ENCODE measurements at regions not wholly inside any gene's neighbourhood (a gene's known extent, or its start where the extent isn't known, plus 50 kb on each side); places are given as distances from the start of the nearest gene placed in this dataset.

- WGBS, 3 donors: 16 to 22% (median 20%) methylated on average over 10 of the region's 10 CpGs
These were observed 84.2 kb upstream of the LAPTM4A start for GRCh38 chr2:20135631-20136050.

GRCh38 chr2:20132990-20133535 is 81.6 kb upstream of the LAPTM4A start:
- no peak for ATAC-seq
- 55 to 66% (median 57%) methylated on average over 12 of the region's 12 CpGs for WGBS, 3 donors
- H3K4me3 ChIP-seq: no peak overlapping the region
- no peaks in the 10 kb centered on the region for H3K36me3 ChIP-seq (ENCODE audit: insufficient read depth in 1 of 2, low read depth in 1 of 2)
- DNase-seq: no peak
- TF ChIP-seq, protein P1, sequence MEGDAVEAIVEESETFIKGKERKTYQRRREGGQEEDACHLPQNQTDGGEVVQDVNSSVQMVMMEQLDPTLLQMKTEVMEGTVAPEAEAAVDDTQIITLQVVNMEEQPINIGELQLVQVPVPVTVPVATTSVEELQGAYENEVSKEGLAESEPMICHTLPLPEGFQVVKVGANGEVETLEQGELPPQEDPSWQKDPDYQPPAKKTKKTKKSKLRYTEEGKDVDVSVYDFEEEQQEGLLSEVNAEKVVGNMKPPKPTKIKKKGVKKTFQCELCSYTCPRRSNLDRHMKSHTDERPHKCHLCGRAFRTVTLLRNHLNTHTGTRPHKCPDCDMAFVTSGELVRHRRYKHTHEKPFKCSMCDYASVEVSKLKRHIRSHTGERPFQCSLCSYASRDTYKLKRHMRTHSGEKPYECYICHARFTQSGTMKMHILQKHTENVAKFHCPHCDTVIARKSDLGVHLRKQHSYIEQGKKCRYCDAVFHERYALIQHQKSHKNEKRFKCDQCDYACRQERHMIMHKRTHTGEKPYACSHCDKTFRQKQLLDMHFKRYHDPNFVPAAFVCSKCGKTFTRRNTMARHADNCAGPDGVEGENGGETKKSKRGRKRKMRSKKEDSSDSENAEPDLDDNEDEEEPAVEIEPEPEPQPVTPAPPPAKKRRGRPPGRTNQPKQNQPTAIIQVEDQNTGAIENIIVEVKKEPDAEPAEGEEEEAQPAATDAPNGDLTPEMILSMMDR (IDR thresholded peaks at IDR 0.05): no peak
- H3K27ac ChIP-seq: no peak overlapping the region
- H3K9me3 ChIP-seq: no peaks in the 10 kb centered on the region
- H3K27me3 ChIP-seq (ENCODE audit: insufficient read depth in 3 of 3, low read length in 2 of 3): peaks cover 0 to 2% (median 0%) of the 10 kb centered on the region in 3 donors
- intact Hi-C loops (cut with DNase I): no loop called here
- H3K4me1 ChIP-seq: no peaks in the 10 kb centered on the region

More at GRCh38 chr2:20135631-20136050, 84.2 kb upstream of the LAPTM4A start:
- intact Hi-C loops (cut with DNase I): no loop called here
- H3K4me1 ChIP-seq: no peaks in the 10 kb centered on the region
- no peak overlapping the region for H3K4me3 ChIP-seq
- no peaks in the 10 kb centered on the region for H3K27me3 ChIP-seq (ENCODE audit: insufficient read depth in 3 of 3, low read length in 2 of 3)
- H3K9me3 ChIP-seq: no peaks in the 10 kb centered on the region
- H3K36me3 ChIP-seq (ENCODE audit: insufficient read depth in 1 of 2, low read depth in 1 of 2): no peaks in the 10 kb centered on the region
- DNase-seq: peak; percentile 55 to 74
- ATAC-seq: peak in 2 of 4 donors; percentile 41 to 58
- TF ChIP-seq, protein P1 (IDR thresholded peaks at IDR 0.05): peak; percentile 27
- no peak overlapping the region for H3K27ac ChIP-seq

DNA sequence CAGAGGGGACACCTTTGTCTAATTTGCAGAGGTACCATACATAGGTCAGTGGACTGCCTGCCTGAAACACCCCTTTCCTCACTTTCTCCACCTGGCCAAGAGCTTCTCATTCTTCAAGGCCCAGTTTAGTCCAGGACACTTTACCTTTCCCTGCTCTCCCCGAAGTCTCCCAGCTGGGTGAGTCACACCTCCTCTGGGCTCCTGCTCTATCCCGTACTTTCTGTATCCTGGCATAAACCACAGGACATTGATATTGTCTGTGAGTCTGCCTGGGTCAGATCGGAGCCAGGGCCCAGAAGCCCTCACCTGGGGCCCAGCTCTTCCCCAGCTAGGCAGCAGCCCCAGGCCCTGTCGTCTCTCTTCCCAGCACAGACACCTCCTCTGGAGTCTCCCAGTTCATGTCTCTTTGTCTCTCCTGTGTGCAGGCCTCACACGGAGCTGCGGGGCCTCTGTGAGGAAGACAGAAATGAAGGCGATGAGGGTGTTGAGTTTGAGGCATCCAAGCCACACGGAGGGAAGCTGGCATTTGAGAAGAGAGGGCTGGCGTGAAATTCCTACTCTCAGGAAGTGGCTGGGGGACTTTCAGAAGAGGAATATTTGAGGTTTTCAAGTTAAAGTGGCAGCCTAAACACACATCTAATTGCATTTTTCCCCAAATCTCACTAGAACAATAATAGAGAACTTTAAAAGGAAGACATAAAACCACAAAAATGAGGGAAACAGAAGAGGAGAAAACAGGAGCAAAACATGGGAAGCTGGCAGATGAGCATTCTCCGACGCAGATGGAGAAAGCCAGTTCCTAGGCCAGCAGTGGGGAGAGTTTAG is 79.6 kb upstream of the LAPTM4A start:
- H3K9me3 ChIP-seq: no peaks in the 10 kb centered on the region
- H3K27me3 ChIP-seq (ENCODE audit: insufficient read depth in 3 of 3, low read length in 2 of 3): peaks cover 0 to 2% (median 0%) of the 10 kb centered on the region in 3 donors
- intact Hi-C loops (cut with DNase I): no loop called here
- H3K4me1 ChIP-seq: no peaks in the 10 kb centered on the region
- no peak for DNase-seq
- TF ChIP-seq, protein P1 (IDR thresholded peaks at IDR 0.05): no peak
- H3K36me3 ChIP-seq (ENCODE audit: insufficient read depth in 1 of 2, low read depth in 1 of 2): no peaks in the 10 kb centered on the region
- no peak overlapping the region for H3K27ac ChIP-seq
- WGBS, 3 donors: 83 to 86% (median 83%) methylated on average over 11 of the region's 11 CpGs
- no peak overlapping the region for H3K4me3 ChIP-seq
- ATAC-seq: no peak

DNA sequence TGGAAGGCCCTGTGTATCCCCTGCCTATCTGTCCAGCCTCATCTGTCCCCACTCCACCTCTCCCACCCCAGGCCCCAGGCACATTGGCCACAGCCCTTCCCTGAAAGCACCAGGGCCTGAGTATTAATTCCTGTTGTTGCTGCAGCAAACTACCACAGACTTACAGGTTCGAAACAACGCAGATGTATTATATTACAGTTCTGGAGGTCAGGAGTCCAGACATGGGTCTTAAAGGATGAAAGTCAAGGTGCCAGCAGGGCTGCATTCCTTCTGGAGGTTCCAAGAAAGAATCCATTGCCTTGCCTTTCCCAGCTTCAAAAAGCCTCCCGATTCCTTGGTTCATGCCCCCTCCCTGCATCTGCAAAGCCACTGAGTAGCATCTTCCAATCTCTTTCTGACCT is 78.7 kb upstream of the LAPTM4A start:
- DNase-seq: no peak
- TF ChIP-seq, protein P1 (IDR thresholded peaks at IDR 0.05): no peak
- ATAC-seq: no peak
- 75 to 87% (median 79%) methylated on average over 3 of the region's 3 CpGs for WGBS, 3 donors
- Histone ChIP-seq H3K27me3 (ENCODE audit: insufficient read depth in 3 of 3, low read length in 2 of 3) (peaks cover 0 to 2% (median 0%) of the 10 kb centered on the region in 3 donors), H3K4me3 (no peak overlapping the region), H3K9me3 (no peaks in the 10 kb centered on the region), H3K4me1 (no peaks in the 10 kb centered on the region), H3K36me3 (ENCODE audit: insufficient read depth in 1 of 2, low read depth in 1 of 2) (no peaks in the 10 kb centered on the region), H3K27ac (no peak overlapping the region)
- intact Hi-C loops (cut with DNase I): no loop called here
